OCI-LY7 (cell line): ENCODE measurements at regions not wholly inside any gene's neighbourhood (a gene's known extent, or its start where the extent isn't known, plus 50 kb on each side); places are given as distances from the start of the nearest gene placed in this dataset.

Experiments used
- CTCF ChIP-seq: fragments of 200-600 bp; sonication (generic); conservative IDR thresholded peaks from 2 replicates; pipeline ENCODE4 v1.5.1; 2014; ENCODE audit warnings: mild to moderate bottlenecking, antibody characterized with exemption, low read length, moderate library complexity, mixed read lengths
- EZH2phosphoT487 ChIP-seq: fragments of 200-600 bp; sonication (generic); IDR thresholded peaks from 2 replicates; pipeline ENCODE4 v1.6.1; 2018; ENCODE audit warnings: low read depth, borderline replicate concordance, mild to moderate bottlenecking, mixed run types, antibody characterized with exemption, low read length, moderate library complexity, mixed read lengths

DNA sequence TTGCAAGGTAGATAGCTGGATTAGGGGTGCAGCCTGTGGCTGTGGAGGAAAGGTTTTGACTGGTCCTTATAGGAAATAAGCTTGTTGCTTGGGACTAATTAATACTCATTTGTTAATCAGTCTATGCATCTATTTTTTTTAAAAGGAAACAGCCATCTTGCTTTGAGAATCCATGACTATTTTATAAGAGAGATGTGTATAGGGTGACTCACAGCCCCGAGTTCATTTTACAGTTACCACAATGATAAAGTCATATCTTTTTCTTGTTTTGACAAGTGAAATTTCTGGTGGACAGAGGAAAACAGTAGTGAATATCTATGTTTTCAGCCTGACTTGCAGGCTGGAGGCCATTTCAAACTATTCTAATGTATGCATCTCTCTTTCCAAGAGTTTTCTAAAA lies 193.5 kb upstream of the CCDC68 start:
- TF ChIP-seq CTCF (no peak), EZH2phosphoT487 (no peak)
